ENCODE measurements at regions not wholly inside any gene's neighbourhood (a gene's known extent, or its start where the extent isn't known, plus 50 kb on each side); places are given as distances from the start of the nearest gene placed in this dataset.

- Histone ChIP-seq H3K9me2 (replicated peaks; ENCODE audit: insufficient read depth, low read length) (no peaks in the 10 kb centered on the region), H3K9ac (ENCODE audit: low read length) (no peak overlapping the region), H3K4me1 (ENCODE audit: low read length) (no peaks in the 10 kb centered on the region), H3K79me2 (ENCODE audit: low read length) (no peaks in the 10 kb centered on the region), H3K27ac (ENCODE audit: low read length) (no peak overlapping the region), H2AFZ (ENCODE audit: low read length) (no peak overlapping the region), H3K27me3 (replicated peaks; ENCODE audit: insufficient read depth, low read length) (no peaks in the 10 kb centered on the region), H4K20me1 (ENCODE audit: insufficient read depth, low read length) (no peaks in the 10 kb centered on the region), H3F3A (ENCODE audit: insufficient read depth, low read length) (no peaks in the 10 kb centered on the region), H3K36me3 (replicated peaks; ENCODE audit: insufficient read depth, low read length) (no peaks in the 10 kb centered on the region), H3K4me2 (ENCODE audit: low read depth, low read length) (no peak overlapping the region), H3K9me3 (replicated peaks; ENCODE audit: insufficient read depth, low read length) (no peaks in the 10 kb centered on the region), H3K4me3 (ENCODE audit: low read length) (no peak overlapping the region)
- no peak for DNase-seq
- no peak for TF ChIP-seq EZH2phosphoT487 (IDR thresholded peaks at IDR 0.05; ENCODE audit: low read length)
- TF ChIP-seq, protein P1, sequence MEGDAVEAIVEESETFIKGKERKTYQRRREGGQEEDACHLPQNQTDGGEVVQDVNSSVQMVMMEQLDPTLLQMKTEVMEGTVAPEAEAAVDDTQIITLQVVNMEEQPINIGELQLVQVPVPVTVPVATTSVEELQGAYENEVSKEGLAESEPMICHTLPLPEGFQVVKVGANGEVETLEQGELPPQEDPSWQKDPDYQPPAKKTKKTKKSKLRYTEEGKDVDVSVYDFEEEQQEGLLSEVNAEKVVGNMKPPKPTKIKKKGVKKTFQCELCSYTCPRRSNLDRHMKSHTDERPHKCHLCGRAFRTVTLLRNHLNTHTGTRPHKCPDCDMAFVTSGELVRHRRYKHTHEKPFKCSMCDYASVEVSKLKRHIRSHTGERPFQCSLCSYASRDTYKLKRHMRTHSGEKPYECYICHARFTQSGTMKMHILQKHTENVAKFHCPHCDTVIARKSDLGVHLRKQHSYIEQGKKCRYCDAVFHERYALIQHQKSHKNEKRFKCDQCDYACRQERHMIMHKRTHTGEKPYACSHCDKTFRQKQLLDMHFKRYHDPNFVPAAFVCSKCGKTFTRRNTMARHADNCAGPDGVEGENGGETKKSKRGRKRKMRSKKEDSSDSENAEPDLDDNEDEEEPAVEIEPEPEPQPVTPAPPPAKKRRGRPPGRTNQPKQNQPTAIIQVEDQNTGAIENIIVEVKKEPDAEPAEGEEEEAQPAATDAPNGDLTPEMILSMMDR (IDR thresholded peaks at IDR 0.05; ENCODE audit: low read length): no peak
- no peak for TF ChIP-seq EZH2 (optimal IDR thresholded peaks at IDR 0.05; ENCODE audit: low read depth, low read length)
Observed at GRCh38 chr6:164836486-164836885, 472.9 kb downstream of the C6orf118 start.

DNA sequence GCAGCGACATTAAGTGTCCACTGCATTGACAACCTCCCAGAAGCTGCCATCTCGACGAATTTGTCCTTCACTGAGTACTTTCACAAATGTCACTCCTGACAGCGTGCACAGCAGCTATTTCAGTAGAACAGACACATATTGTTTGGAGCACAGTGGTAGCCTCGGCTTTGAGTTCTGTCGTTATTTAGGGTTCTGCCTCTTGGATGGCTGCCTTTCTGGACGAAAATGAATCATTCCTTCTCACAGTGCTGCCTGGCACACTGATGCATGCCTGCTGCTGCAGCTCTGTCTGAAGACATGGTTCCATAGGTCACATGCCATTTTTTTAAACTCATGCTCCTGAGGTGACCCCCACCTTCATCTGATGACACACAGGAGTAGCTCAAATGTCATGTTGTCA lies 477.0 kb downstream of the C6orf118 start:
- Histone ChIP-seq H3K9me3 (replicated peaks; ENCODE audit: insufficient read depth, low read length) (no peaks in the 10 kb centered on the region), H3K4me1 (ENCODE audit: low read length) (no peaks in the 10 kb centered on the region), H4K20me1 (ENCODE audit: insufficient read depth, low read length) (no peaks in the 10 kb centered on the region), H2AFZ (ENCODE audit: low read length) (no peak overlapping the region), H3K36me3 (replicated peaks; ENCODE audit: insufficient read depth, low read length) (no peaks in the 10 kb centered on the region), H3K9ac (ENCODE audit: low read length) (no peak overlapping the region), H3F3A (ENCODE audit: insufficient read depth, low read length) (no peaks in the 10 kb centered on the region), H3K27me3 (replicated peaks; ENCODE audit: insufficient read depth, low read length) (no peaks in the 10 kb centered on the region), H3K4me2 (ENCODE audit: low read depth, low read length) (no peak overlapping the region), H3K4me3 (ENCODE audit: low read length) (no peak overlapping the region), H3K79me2 (ENCODE audit: low read length) (no peaks in the 10 kb centered on the region), H3K9me2 (replicated peaks; ENCODE audit: insufficient read depth, low read length) (no peaks in the 10 kb centered on the region), H3K27ac (ENCODE audit: low read length) (no peak overlapping the region)
- TF ChIP-seq EZH2phosphoT487 (IDR thresholded peaks at IDR 0.05; ENCODE audit: low read length) (no peak), EZH2 (optimal IDR thresholded peaks at IDR 0.05; ENCODE audit: low read depth, low read length) (no peak)
- TF ChIP-seq, protein P1 (IDR thresholded peaks at IDR 0.05; ENCODE audit: low read length): no peak
- no peak for DNase-seq

- Histone ChIP-seq H3K36me3 (replicated peaks; ENCODE audit: insufficient read depth, low read length) (no peaks in the 10 kb centered on the region), H3K9ac (ENCODE audit: low read length) (no peak overlapping the region), H3K4me3 (ENCODE audit: low read length) (no peak overlapping the region), H3K4me1 (ENCODE audit: low read length) (no peaks in the 10 kb centered on the region), H3K27me3 (replicated peaks; ENCODE audit: insufficient read depth, low read length) (no peaks in the 10 kb centered on the region), H4K20me1 (ENCODE audit: insufficient read depth, low read length) (no peaks in the 10 kb centered on the region), H3K27ac (ENCODE audit: low read length) (no peak overlapping the region), H3K79me2 (ENCODE audit: low read length) (no peaks in the 10 kb centered on the region), H3F3A (ENCODE audit: insufficient read depth, low read length) (no peaks in the 10 kb centered on the region), H2AFZ (ENCODE audit: low read length) (no peak overlapping the region), H3K4me2 (ENCODE audit: low read depth, low read length) (no peak overlapping the region), H3K9me3 (replicated peaks; ENCODE audit: insufficient read depth, low read length) (no peaks in the 10 kb centered on the region), H3K9me2 (replicated peaks; ENCODE audit: insufficient read depth, low read length) (no peaks in the 10 kb centered on the region)
- no peak for DNase-seq
- TF ChIP-seq EZH2phosphoT487 (IDR thresholded peaks at IDR 0.05; ENCODE audit: low read length): no peak
- TF ChIP-seq EZH2 (optimal IDR thresholded peaks at IDR 0.05; ENCODE audit: low read depth, low read length): no peak
Observed at GRCh38 chr6:164827537-164827936, 481.9 kb downstream of the C6orf118 start.

DNA sequence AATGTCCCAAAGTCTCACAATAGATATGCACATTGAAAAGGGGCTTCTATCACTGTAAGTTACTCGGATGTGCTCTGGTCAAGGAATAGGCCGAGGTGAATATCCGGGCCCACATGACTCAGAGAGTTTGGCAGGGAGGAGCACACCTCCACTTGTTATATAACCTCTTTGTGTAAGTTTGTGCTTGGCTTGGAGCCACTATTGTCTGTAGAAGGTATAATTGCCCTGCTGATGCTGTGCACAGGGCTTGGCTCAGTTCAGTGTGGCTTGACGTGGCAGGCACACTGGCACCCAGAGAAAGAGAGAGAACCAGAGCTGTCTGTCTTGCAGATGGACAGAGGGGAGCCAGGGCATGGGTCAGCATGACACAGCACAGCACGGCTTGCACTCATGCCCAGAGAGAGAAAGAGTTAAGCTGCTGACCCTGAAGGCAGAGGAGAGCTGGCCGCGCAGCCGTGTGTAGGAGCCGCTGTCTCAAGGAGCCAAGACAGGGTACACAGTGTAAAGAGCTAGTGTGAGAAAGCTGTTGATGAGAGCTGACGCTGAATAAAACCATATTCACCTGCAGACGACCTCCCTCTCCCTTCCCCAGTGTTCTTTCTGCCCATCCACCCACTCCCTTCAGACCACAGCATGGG lies 482.5 kb downstream of the C6orf118 start:
- Histone ChIP-seq H3K27ac (ENCODE audit: low read length) (no peak overlapping the region), H3K9ac (ENCODE audit: low read length) (no peak overlapping the region), H3K9me2 (replicated peaks; ENCODE audit: insufficient read depth, low read length) (no peaks in the 10 kb centered on the region), H3K79me2 (ENCODE audit: low read length) (no peaks in the 10 kb centered on the region), H3K27me3 (replicated peaks; ENCODE audit: insufficient read depth, low read length) (no peaks in the 10 kb centered on the region), H3K9me3 (replicated peaks; ENCODE audit: insufficient read depth, low read length) (no peaks in the 10 kb centered on the region), H3F3A (ENCODE audit: insufficient read depth, low read length) (no peaks in the 10 kb centered on the region), H3K4me1 (ENCODE audit: low read length) (no peaks in the 10 kb centered on the region), H3K4me2 (ENCODE audit: low read depth, low read length) (no peak overlapping the region), H2AFZ (ENCODE audit: low read length) (no peak overlapping the region), H4K20me1 (ENCODE audit: insufficient read depth, low read length) (no peaks in the 10 kb centered on the region), H3K36me3 (replicated peaks; ENCODE audit: insufficient read depth, low read length) (no peaks in the 10 kb centered on the region), H3K4me3 (ENCODE audit: low read length) (no peak overlapping the region)
- DNase-seq: no peak
- TF ChIP-seq, protein P1 (IDR thresholded peaks at IDR 0.05; ENCODE audit: low read length): no peak
- TF ChIP-seq EZH2 (optimal IDR thresholded peaks at IDR 0.05; ENCODE audit: low read depth, low read length): no peak
- no peak for TF ChIP-seq EZH2phosphoT487 (IDR thresholded peaks at IDR 0.05; ENCODE audit: low read length)

Measured in MM.1S (cell line).